Glomerular visceral epithelial cell (primary cell): ENCODE measurements at regions not wholly inside any gene's neighbourhood (a gene's known extent, or its start where the extent isn't known, plus 50 kb on each side); places are given as distances from the start of the nearest gene placed in this dataset.

Experiments
- DNase-seq: peaks from one replicate; pipeline ENCODE4 v3.0.0-alpha.2; 2016; ENCODE audit errors: extremely low spot score

GRCh38 chr4:22962295-22962694 lies 269.6 kb downstream of the GBA3 start:
- peak; percentile 54 for DNase-seq

- no peak for DNase-seq
Measured at GRCh38 chr4:22959483-22959882, 266.7 kb downstream of the GBA3 start.

DNA sequence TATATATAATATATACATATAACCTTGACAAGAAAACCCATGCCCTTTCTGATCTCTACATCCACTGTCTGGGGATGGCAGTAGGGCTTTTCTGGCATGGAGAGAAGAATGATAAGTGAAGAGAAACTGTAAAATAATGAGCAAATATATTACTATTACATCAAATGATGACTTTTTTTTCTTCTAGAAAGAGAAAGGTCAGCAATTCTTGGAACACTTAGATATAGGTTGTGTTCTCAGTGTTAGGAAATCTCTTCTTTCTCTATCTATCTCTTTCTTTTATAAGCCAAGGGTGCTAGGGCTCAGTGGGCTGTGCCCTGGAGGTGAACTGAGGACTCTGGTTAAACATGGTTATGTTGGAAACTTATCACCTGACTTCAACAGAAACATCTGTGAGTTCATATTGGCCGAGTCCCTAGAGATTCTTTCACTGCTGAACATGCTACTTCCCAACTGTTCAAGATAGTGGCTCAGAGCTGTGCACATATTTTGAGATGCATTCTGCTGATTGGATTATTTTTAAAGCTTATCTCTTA lies 265.1 kb downstream of the GBA3 start:
- no peak for DNase-seq

DNA sequence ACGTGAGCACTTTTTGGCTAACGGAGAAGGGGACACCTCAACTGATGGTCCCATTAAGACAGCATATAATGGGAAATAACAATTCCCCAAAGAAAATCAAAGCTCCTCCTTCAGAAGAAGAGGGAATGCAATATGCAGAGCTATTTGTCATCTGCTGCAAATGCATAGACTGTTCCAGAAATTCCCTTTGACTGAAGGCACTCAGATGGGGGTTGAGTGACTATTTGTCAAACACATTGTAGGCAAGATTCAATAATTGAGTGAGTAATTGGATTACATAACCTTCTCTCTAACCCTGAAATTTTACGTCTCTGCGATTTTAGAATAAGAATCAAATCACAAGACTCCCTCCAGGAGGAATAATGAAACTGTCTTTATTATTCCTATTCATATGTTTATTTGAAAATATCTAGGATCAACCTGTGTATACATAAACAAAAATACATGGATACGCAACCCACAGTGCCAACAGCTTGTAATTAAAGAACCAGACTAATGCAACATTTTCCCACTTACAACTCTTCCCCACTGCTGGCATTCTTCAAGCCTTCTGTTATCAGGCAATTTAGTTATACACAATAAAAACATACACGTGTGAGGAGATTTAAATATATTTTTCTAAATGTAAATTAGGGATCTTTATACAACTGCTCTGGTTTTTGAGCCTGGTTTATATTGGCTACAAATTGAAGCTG lies 256.6 kb downstream of the GBA3 start:
- DNase-seq: no peak

DNA sequence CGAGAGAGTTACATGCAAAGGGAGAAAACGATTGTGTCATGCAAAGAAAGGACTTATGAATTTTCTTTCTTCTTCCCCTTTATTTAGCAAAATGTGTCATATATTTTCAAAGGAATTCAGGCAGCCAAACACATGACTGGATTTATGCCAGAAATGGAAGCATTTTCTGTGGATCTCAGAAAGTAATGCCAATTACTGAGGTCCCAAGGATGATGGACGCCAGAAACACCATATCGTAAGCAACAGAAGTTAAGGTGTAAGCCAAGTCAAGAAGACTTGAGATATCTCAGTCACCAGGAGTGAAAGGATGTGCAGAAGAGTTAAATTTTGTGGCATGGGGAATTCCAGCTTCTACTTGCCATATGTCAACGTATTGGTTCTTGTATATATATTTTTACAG lies 255.1 kb downstream of the GBA3 start:
- DNase-seq: no peak

GRCh38 chr4:22942920-22943559 lies 250.3 kb downstream of the GBA3 start:
- DNase-seq: no peak

DNA sequence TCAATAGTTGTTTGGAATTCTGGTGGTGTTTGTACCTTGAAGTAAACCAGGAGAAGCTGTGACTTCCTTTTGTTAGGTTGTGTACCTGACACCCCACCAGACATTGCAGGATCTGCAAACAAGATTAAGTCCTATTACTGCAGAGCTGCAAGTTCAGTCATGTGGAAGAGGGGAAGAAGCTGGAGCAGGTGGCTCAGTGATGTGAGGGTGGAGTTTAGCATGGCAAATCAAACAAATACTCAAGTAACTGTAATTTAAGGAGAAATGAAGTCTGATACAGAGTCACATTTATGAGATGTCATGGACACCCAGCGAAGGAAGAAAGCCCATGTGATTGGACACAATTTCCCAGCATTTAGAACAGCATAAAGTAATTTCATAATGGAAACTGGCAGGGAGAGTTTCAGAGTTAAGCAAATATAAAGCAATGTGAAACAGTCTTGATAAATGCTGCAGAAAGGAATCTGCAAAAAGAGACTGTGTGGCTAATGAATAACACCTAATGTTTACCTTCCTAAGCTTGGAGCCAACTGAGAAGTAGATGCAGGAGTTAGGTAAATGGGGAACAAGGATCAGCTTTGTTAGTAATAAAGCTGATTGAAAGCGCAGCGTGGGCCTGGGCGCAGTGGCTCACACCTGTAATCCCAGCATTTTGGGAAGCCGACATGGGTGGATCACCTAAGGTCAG lies 249.1 kb downstream of the GBA3 start:
- DNase-seq: no peak

DNA sequence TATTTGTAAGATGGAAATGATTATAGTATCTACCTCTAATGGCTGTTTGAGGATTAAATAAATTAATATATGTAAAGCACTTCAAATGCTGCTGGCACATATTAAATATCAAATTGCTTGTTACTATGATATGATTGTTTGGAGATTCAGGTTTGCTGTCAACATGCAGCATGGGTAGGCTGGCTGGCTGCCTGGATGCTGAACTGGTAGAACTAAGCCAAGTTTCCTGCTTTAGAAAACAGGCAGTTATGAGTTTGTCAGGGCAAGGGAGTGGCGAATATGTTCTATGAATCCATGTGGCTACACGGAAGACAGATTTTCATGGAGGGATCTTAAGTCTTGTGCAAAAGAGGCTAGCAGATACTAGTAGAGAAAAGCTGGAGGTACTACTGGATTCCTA lies 239.6 kb downstream of the GBA3 start:
- no peak for DNase-seq

GRCh38 chr4:22922426-22922825 lies 229.7 kb downstream of the GBA3 start:
- DNase-seq: no peak

- no peak for DNase-seq
Measured at GRCh38 chr4:22921936-22922335, 229.2 kb downstream of the GBA3 start.

- no peak for DNase-seq
Measured at GRCh38 chr4:22911285-22911684, 218.5 kb downstream of the GBA3 start.

GRCh38 chr4:22910200-22910599 lies 217.5 kb downstream of the GBA3 start:
- DNase-seq: no peak

DNA sequence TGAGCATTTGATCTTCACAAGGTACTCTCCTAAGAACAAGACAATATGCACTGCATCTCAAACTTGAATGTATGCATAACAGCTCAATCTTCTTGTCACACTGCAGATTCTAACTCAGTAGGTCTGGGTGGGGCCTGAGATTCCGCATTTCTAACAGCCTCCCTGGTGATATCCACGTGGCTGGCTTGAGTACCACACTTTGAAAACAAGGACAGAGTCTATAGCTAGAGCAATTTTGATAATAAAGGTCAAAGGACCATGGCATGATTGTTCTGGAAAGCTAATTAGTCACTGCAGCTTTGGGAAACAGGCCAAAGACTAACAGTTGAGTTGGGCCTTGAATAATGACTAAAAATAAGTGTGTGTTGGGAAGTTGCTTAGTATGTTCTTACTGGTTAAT lies 213.3 kb downstream of the GBA3 start:
- DNase-seq: no peak

DNA sequence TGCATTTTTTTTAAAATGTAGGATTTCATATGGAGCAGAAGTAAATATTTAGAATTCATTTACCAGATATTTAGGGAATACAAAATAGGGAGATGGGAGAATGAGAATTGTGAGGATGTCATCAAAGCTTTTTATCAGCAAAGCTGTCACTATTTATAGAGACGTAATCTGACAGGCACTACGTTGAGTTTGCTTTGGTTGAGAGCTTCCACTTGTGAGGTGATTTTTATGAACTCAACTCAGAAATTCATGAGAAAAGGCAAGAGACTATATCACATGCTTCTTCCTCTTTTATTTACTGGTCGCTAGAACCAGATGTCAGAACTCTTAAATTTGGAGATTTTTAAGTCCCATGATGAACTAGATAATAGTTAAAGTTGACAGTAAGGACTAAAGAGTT lies 211.2 kb downstream of the GBA3 start:
- DNase-seq: no peak

- DNase-seq: peak; percentile 28
Measured at GRCh38 chr4:22901631-22902030, 208.9 kb downstream of the GBA3 start.

- DNase-seq: no peak
Measured at GRCh38 chr4:22900876-22901275, 208.1 kb downstream of the GBA3 start.

GRCh38 chr4:22897520-22898108 lies 204.9 kb downstream of the GBA3 start:
- peak; percentile 54 for DNase-seq

DNA sequence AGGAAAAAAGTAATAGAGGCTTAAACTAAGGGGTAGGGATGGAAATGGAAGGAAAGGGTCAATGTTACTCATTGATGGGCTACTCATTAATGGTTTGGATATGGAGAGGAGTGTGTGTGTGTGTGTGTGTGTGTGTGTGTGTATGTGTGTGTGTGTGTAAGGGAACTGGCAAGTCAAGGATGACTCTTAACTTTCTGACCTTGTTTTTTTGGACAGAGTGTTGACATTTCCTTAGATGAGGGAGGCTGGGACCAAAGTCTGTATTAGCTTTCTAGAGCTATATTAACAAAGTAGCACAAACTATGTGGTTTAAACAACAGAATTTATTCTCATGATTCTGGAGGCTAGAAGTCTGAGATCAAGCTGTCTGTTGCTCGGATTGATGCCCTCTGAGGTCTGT lies 202.7 kb downstream of the GBA3 start:
- no peak for DNase-seq

DNA sequence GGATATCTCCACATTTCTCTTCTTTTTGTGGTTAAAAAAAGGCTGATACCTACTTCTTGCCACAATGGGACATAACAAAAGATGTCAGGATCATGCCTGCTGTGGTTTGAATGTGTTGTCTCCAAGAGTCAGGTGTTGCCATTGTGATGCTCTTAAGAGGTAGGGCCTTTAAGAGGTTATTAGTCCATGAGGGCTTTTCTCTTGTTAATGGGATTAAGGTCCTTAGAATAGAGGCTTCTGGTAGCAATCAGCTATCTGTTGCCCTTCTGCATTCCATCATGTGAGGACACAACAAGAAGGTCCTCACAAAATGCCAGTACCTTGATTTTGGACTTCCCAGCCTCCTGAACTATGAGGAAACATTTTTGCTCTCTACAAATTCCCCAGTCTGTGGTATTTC lies 191.4 kb downstream of the GBA3 start:
- no peak for DNase-seq

GRCh38 chr4:22881411-22881810 lies 188.7 kb downstream of the GBA3 start:
- no peak for DNase-seq

GRCh38 chr4:22877486-22878052 lies 184.8 kb downstream of the GBA3 start:
- DNase-seq: no peak

- no peak for DNase-seq
Measured at GRCh38 chr4:22876270-22876669, 183.5 kb downstream of the GBA3 start.
